HL-60 (cell line): ENCODE measurements at regions not wholly inside any gene's neighbourhood (a gene's known extent, or its start where the extent isn't known, plus 50 kb on each side); places are given as distances from the start of the nearest gene placed in this dataset.

Experiments
- DNase-seq, 2 experiments: peaks; one replicate each; pipeline ENCODE4 v3.0.0-alpha.2; 2010 to 2020; ENCODE audit warnings: low read depth in 1 of 2, low spot score in 1 of 2
- H3K27ac ChIP-seq: fragments of 250-450 bp; sonication (Bioruptor Pico); replicated peaks from 2 replicates; pipeline ENCODE4 v1.5.1; 2020; ENCODE audit warnings: mild to moderate bottlenecking, moderate library complexity
- H3K27me3 ChIP-seq: fragments of 250-450 bp; sonication (Bioruptor Pico); 2 replicates; pipeline ENCODE4 v1.5.1; 2021; ENCODE audit warnings: mild to moderate bottlenecking, moderate library complexity; ENCODE audit not compliant: insufficient read depth, poor library complexity, severe bottlenecking
- H3K4me3 ChIP-seq: replicated peaks from 2 replicates; pipeline ENCODE4 v1.5.1; 2011; ENCODE audit warnings: mild to moderate bottlenecking, control low read depth, low read length; ENCODE audit not compliant: insufficient read depth
- GABPA ChIP-seq: IDR thresholded peaks from 2 replicates; pipeline ENCODE4 v1.6.1; 2012; ENCODE audit warnings: low read depth
- POLR2AphosphoS5 ChIP-seq: IDR thresholded peaks from 2 replicates; pipeline ENCODE4 v1.6.1; 2012; ENCODE audit warnings: low read depth
- SPI1 ChIP-seq: IDR thresholded peaks from 2 replicates; pipeline ENCODE4 v1.6.1; 2012; ENCODE audit warnings: low read depth, mild to moderate bottlenecking, borderline replicate concordance
- TF ChIP-seq, protein P1 (sequence below): IDR thresholded peaks from 2 replicates; pipeline ENCODE4 v1.6.1; 2012; ENCODE audit warnings: low read depth; ENCODE audit not compliant: insufficient replicate concordance
- TF ChIP-seq, protein P2 (sequence below): IDR thresholded peaks from one replicate; pipeline ENCODE4 v1.5.1; 2011; ENCODE audit warnings: low read length, control low read depth, inconsistent platforms; ENCODE audit not compliant: insufficient read depth

DNA sequence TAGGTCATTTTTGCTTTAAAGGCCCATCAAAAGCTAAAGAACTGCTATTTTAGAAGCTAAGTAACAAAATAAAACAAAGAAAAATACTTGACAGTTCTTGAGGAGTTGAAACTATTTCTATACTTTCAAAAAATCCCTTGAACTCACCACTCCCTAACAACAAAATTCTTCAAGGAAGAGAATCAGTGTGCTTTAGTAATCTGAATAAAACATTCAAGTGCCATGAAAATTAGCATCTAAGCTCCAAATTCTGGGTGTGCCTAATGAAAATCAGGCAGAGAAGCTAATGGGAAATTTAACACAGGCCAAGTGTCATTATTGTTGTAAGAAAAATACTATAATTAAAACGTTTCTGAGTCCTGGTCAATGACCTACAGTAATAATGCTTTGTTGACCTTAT lies 456.3 kb downstream of the ZEB2 start:
- DNase-seq: no peak
- Histone ChIP-seq H3K4me3 (no peak overlapping the region), H3K27ac (no peak overlapping the region), H3K27me3 (no peaks in the 10 kb centered on the region)
- TF ChIP-seq POLR2AphosphoS5 (no peak), SPI1 (no peak), GABPA (no peak)
- TF ChIP-seq, protein P1, sequence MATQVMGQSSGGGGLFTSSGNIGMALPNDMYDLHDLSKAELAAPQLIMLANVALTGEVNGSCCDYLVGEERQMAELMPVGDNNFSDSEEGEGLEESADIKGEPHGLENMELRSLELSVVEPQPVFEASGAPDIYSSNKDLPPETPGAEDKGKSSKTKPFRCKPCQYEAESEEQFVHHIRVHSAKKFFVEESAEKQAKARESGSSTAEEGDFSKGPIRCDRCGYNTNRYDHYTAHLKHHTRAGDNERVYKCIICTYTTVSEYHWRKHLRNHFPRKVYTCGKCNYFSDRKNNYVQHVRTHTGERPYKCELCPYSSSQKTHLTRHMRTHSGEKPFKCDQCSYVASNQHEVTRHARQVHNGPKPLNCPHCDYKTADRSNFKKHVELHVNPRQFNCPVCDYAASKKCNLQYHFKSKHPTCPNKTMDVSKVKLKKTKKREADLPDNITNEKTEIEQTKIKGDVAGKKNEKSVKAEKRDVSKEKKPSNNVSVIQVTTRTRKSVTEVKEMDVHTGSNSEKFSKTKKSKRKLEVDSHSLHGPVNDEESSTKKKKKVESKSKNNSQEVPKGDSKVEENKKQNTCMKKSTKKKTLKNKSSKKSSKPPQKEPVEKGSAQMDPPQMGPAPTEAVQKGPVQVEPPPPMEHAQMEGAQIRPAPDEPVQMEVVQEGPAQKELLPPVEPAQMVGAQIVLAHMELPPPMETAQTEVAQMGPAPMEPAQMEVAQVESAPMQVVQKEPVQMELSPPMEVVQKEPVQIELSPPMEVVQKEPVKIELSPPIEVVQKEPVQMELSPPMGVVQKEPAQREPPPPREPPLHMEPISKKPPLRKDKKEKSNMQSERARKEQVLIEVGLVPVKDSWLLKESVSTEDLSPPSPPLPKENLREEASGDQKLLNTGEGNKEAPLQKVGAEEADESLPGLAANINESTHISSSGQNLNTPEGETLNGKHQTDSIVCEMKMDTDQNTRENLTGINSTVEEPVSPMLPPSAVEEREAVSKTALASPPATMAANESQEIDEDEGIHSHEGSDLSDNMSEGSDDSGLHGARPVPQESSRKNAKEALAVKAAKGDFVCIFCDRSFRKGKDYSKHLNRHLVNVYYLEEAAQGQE: no peak
- TF ChIP-seq, protein P2, sequence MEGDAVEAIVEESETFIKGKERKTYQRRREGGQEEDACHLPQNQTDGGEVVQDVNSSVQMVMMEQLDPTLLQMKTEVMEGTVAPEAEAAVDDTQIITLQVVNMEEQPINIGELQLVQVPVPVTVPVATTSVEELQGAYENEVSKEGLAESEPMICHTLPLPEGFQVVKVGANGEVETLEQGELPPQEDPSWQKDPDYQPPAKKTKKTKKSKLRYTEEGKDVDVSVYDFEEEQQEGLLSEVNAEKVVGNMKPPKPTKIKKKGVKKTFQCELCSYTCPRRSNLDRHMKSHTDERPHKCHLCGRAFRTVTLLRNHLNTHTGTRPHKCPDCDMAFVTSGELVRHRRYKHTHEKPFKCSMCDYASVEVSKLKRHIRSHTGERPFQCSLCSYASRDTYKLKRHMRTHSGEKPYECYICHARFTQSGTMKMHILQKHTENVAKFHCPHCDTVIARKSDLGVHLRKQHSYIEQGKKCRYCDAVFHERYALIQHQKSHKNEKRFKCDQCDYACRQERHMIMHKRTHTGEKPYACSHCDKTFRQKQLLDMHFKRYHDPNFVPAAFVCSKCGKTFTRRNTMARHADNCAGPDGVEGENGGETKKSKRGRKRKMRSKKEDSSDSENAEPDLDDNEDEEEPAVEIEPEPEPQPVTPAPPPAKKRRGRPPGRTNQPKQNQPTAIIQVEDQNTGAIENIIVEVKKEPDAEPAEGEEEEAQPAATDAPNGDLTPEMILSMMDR: no peak

DNA sequence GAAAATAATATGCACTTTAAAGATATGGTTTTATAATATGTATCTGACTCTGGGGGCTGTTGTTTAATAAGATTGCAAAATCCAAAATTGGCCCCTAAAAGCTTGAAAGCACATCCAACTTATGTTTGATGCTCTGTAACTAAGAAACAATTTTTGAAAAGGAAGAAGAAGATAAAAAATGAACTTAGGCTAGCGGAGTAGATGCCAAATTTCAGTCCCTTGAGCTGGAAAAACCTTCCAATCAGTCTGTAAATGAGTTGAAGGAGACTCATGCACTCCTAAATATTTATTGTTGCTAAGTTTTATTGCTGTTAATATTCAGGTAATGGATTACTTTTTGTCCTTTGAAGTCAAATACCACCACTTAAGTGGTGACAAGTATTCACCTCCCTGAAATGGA lies 465.0 kb downstream of the ZEB2 start:
- Histone ChIP-seq H3K27me3 (no peaks in the 10 kb centered on the region), H3K27ac (no peak overlapping the region), H3K4me3 (no peak overlapping the region)
- TF ChIP-seq, protein P2: no peak
- TF ChIP-seq SPI1 (no peak), GABPA (no peak), POLR2AphosphoS5 (no peak)
- DNase-seq: no peak

DNA sequence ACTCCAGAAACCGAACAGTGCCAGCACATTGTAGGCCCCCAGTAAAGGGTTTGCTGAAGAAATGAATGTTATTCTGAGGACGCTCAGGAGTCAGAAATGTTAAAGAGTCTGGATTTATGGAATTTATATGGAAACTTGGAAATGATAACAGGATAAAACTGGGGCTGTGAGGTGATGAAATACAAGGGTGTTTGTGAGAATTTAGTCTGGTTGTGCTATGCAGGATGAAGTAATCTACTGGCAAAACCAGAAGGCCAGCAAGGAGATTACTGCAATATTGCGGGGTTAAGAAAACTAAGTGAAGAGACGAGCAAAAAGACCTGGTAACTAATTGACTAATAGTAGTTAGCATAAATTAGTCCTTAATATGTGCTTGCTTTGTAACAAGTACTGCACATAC lies 467.8 kb downstream of the ZEB2 start:
- H3K4me3 ChIP-seq: no peak overlapping the region
- TF ChIP-seq, protein P1: no peak
- TF ChIP-seq POLR2AphosphoS5 (no peak), GABPA (no peak), SPI1 (no peak)
- TF ChIP-seq, protein P2: no peak
- DNase-seq: no peak
- no peaks in the 10 kb centered on the region for H3K27me3 ChIP-seq
- H3K27ac ChIP-seq: no peak overlapping the region

DNA sequence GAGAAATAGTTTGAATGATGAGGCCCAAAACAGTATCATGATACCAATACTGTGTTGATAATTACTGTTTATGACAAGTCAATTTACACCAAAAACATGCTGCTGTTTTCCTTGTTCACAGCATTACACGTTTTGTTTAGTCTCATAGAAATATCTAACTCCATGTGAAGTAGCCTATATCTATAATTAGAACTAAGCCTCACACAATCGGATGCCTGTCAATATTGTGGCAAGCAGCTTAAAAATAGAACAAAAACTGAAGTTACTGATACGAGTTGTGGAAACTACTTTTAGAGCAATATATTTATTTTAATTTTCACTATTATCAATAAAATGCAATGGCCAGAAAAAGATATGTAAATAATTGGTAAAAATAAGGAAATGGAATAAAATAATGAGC lies 470.8 kb downstream of the ZEB2 start:
- Histone ChIP-seq H3K27ac (no peak overlapping the region), H3K27me3 (no peaks in the 10 kb centered on the region), H3K4me3 (no peak overlapping the region)
- no peak for DNase-seq
- TF ChIP-seq SPI1: no peak
- no peak for TF ChIP-seq POLR2AphosphoS5
- TF ChIP-seq, protein P2: no peak
- no peak for TF ChIP-seq GABPA
- TF ChIP-seq, protein P1: no peak
